Body of pancreas (tissue), 4 donors: ENCODE measurements at regions not wholly inside any gene's neighbourhood (a gene's known extent, or its start where the extent isn't known, plus 50 kb on each side); places are given as distances from the start of the nearest gene placed in this dataset.

Experiments used
- ATAC-seq: fragments of 150-250 bp; one replicate; pipeline ENCODE4 v1.9.1; 2016
- DNase-seq, 4 donors: peaks; one replicate each; pipeline ENCODE4 v3.0.0-alpha.2; 2019
- H3K27ac ChIP-seq, 4 donors: fragments of 200-600 bp; sonication (generic); 1 replicate in 3 of 4; 2 replicates in 1 of 4; pipeline versions ENCODE4 v1.5.1 to v1.6.1; 2016 to 2019; ENCODE audit warnings: mild to moderate bottlenecking in 1 of 4, mixed read lengths in 1 of 4, moderate library complexity in 1 of 4
- H3K27me3 ChIP-seq, 2 donors: fragments of 200-600 bp; sonication (generic); one replicate each; pipeline ENCODE4 v1.6.0; 2016; ENCODE audit warnings: mild to moderate bottlenecking in 1 of 2
- H3K36me3 ChIP-seq, 2 donors: fragments of 200-600 bp; sonication (generic); replicated peaks in 1 of 2; 2 replicates each; pipeline ENCODE4 v1.5.1; 2016; ENCODE audit warnings: low read depth in 2 of 2; ENCODE audit not compliant: insufficient read depth in 1 of 2
- H3K4me1 ChIP-seq: fragments of 200-600 bp; sonication (generic); one replicate; pipeline ENCODE4 v1.6.0; 2016
- H3K4me3 ChIP-seq, 2 donors: fragments of 200-600 bp; sonication (generic); 1 replicate in 1 of 2; 2 replicates in 1 of 2; pipeline ENCODE4 v1.5.1; 2016 to 2019
- H3K9me3 ChIP-seq, 3 donors: fragments of 200-600 bp; sonication (generic); 1 replicate in 2 of 3; 2 replicates in 1 of 3; pipeline ENCODE4 v1.5.1; 2016
- CTCF ChIP-seq, 7 experiments: fragments of 450-650 bp in 4 of 7; fragments of 200-600 bp in 3 of 7; sonication (generic) in 3 of 7; IDR thresholded peaks; one replicate each; pipeline ENCODE4 v1.5.1; 2016 to 2019; ENCODE audit warnings: antibody characterized with exemption in 7 of 7
- POLR2A ChIP-seq, 3 donors: fragments of 450-650 bp; IDR thresholded peaks; one replicate each; pipeline ENCODE4 v1.6.1; 2016; ENCODE audit warnings: antibody characterized with exemption in 3 of 3, mild to moderate bottlenecking in 2 of 3
- WGBS, 2 donors: methylation state at CpG; one replicate each; pipeline ENCODE4 v1.1.5; 2017; 5-methylcytosine and 5-hydroxymethylcytosine counted together
- intact Hi-C: fragments of 100-400 bp; cut with DNase I; formaldehyde crosslinking; loops from one replicate; pipeline ENCODE4 v1.15.1; 2023

- intact Hi-C loops: no loop called here
- Histone ChIP-seq H3K4me3 (no peak overlapping the region), H3K36me3 (no peaks in the 10 kb centered on the region), H3K27ac (no peak overlapping the region), H3K9me3 (no peaks in the 10 kb centered on the region), H3K4me1 (no peaks in the 10 kb centered on the region), H3K27me3 (no peaks in the 10 kb centered on the region)
- ATAC-seq: no peak
- DNase-seq: no peak
- TF ChIP-seq POLR2A (IDR thresholded peaks at IDR 0.05): no peak
- TF ChIP-seq CTCF (IDR thresholded peaks at IDR 0.05): no peak
- WGBS, 2 donors: 71 to 80% methylated on average over 3 of the region's 3 CpGs
These were observed 277.6 kb upstream of the CFAP20DC start for GRCh38 chr3:59327376-59327808.

- DNase-seq (no peak), ATAC-seq (no peak)
- no peaks in the 10 kb centered on the region for H3K4me1 ChIP-seq
- no peaks in the 10 kb centered on the region for H3K27me3 ChIP-seq
- H3K4me3 ChIP-seq: no peak overlapping the region
- no peak overlapping the region for H3K27ac ChIP-seq
- H3K36me3 ChIP-seq: no peaks in the 10 kb centered on the region
- H3K9me3 ChIP-seq: no peaks in the 10 kb centered on the region
- intact Hi-C loops: no loop called here
- 90 to 93% methylated on average over 6 of the region's 6 CpGs for WGBS, 2 donors
- TF ChIP-seq POLR2A (IDR thresholded peaks at IDR 0.05) (no peak), CTCF (IDR thresholded peaks at IDR 0.05) (peak in 1 of 7 experiments; percentile 6)
These were observed 276.6 kb upstream of the CFAP20DC start for GRCh38 chr3:59326246-59327024.

- Histone ChIP-seq H3K9me3 (no peaks in the 10 kb centered on the region), H3K4me3 (no peak overlapping the region), H3K27ac (no peak overlapping the region), H3K27me3 (no peaks in the 10 kb centered on the region), H3K36me3 (no peaks in the 10 kb centered on the region), H3K4me1 (peaks cover 12% of the 10 kb centered on the region)
- intact Hi-C loops: no loop called here
- no peak for ATAC-seq
- TF ChIP-seq CTCF (IDR thresholded peaks at IDR 0.05): no peak
- TF ChIP-seq POLR2A (IDR thresholded peaks at IDR 0.05): no peak
- 79 to 85% methylated on average over 5 of the region's 5 CpGs for WGBS, 2 donors
- DNase-seq: peak in 1 of 4 donors; percentile 4
These were observed 272.2 kb upstream of the CFAP20DC start for GRCh38 chr3:59321881-59322540.

- TF ChIP-seq CTCF (IDR thresholded peaks at IDR 0.05): no peak
- no peak for TF ChIP-seq POLR2A (IDR thresholded peaks at IDR 0.05)
- ATAC-seq: no peak
- 59 to 64% methylated on average over 4 of the region's 4 CpGs for WGBS, 2 donors
- no peaks in the 10 kb centered on the region for H3K36me3 ChIP-seq
- peaks cover 12% of the 10 kb centered on the region for H3K4me1 ChIP-seq
- no peak overlapping the region for H3K27ac ChIP-seq
- DNase-seq: no peak
- H3K4me3 ChIP-seq: no peak overlapping the region
- intact Hi-C loops: no loop called here
- H3K27me3 ChIP-seq: no peaks in the 10 kb centered on the region
- H3K9me3 ChIP-seq: no peaks in the 10 kb centered on the region
These were observed 270.3 kb upstream of the CFAP20DC start for GRCh38 chr3:59320080-59320479.
